Large intestine (tissue), 3 donors: ENCODE measurements at regions not wholly inside any gene's neighbourhood (a gene's known extent, or its start where the extent isn't known, plus 50 kb on each side); places are given as distances from the start of the nearest gene placed in this dataset.

Experiments
- DNase-seq, 2 donors: peaks; one replicate each; pipeline versions ENCODE4 v3.0.0 to v3.0.0-alpha.2; 2013
- H3K27ac ChIP-seq: one replicate; pipeline ENCODE4 v1.5.1; 2013; ENCODE audit warnings: low read length
- H3K27me3 ChIP-seq: 2 replicates; pipeline ENCODE4 v1.6.1; 2013; ENCODE audit warnings: low read length; ENCODE audit not compliant: control insufficient read depth, insufficient read depth
- H3K36me3 ChIP-seq: 2 replicates; pipeline ENCODE4 v1.6.1; 2013; ENCODE audit warnings: low read length; ENCODE audit not compliant: control insufficient read depth, insufficient read depth
- H3K4me1 ChIP-seq: one replicate; pipeline ENCODE4 v1.6.1; 2013; ENCODE audit warnings: low read length; ENCODE audit not compliant: control insufficient read depth, insufficient read depth
- H3K4me3 ChIP-seq: one replicate; pipeline ENCODE4 v1.5.1; 2013; ENCODE audit warnings: low read length
- H3K9me3 ChIP-seq: one replicate; pipeline ENCODE4 v1.6.1; 2013; ENCODE audit warnings: mild to moderate bottlenecking, low read depth, low read length, moderate library complexity; ENCODE audit not compliant: control insufficient read depth
- WGBS: methylation state at CpG from one replicate; pipeline ENCODE4 v1.1.5; 2013; ENCODE audit warnings: low lambda C conversion rate; ENCODE audit not compliant: insufficient coverage; 5-methylcytosine and 5-hydroxymethylcytosine counted together

GRCh38 chrX:10842646-10843045, 222.3 kb upstream of the MID1 start:
- H3K9me3 ChIP-seq: no peaks in the 10 kb centered on the region
- DNase-seq: no peak
- H3K27ac ChIP-seq: no peak overlapping the region
- WGBS: no CpG with 5 or more reads among the region's 4 CpGs
- H3K4me3 ChIP-seq: no peak overlapping the region
- no peaks in the 10 kb centered on the region for H3K4me1 ChIP-seq
- no peaks in the 10 kb centered on the region for H3K27me3 ChIP-seq
- no peaks in the 10 kb centered on the region for H3K36me3 ChIP-seq

GRCh38 chrX:10847333-10847732, 226.9 kb upstream of the MID1 start:
- no peak for DNase-seq
- H3K27ac ChIP-seq: no peak overlapping the region
- H3K36me3 ChIP-seq: no peaks in the 10 kb centered on the region
- H3K9me3 ChIP-seq: no peaks in the 10 kb centered on the region
- H3K27me3 ChIP-seq: no peaks in the 10 kb centered on the region
- H3K4me1 ChIP-seq: no peaks in the 10 kb centered on the region
- H3K4me3 ChIP-seq: no peak overlapping the region

GRCh38 chrX:10851809-10852208, 231.4 kb upstream of the MID1 start:
- Histone ChIP-seq H3K27ac (no peak overlapping the region), H3K9me3 (no peaks in the 10 kb centered on the region), H3K4me1 (no peaks in the 10 kb centered on the region), H3K4me3 (no peak overlapping the region), H3K36me3 (no peaks in the 10 kb centered on the region), H3K27me3 (no peaks in the 10 kb centered on the region)
- no peak for DNase-seq

- H3K4me3 ChIP-seq: no peak overlapping the region
- WGBS: no CpG with 5 or more reads among the region's 7 CpGs
- H3K27me3 ChIP-seq: no peaks in the 10 kb centered on the region
- H3K4me1 ChIP-seq: no peaks in the 10 kb centered on the region
- DNase-seq: no peak
- H3K9me3 ChIP-seq: no peaks in the 10 kb centered on the region
- no peaks in the 10 kb centered on the region for H3K36me3 ChIP-seq
- no peak overlapping the region for H3K27ac ChIP-seq
Observed at GRCh38 chrX:10854594-10854993, 234.2 kb upstream of the MID1 start.

- no peak overlapping the region for H3K4me3 ChIP-seq
- no peak overlapping the region for H3K27ac ChIP-seq
- WGBS: no CpG with 5 or more reads among the region's 2 CpGs
- no peak for DNase-seq
- no peaks in the 10 kb centered on the region for H3K4me1 ChIP-seq
- H3K9me3 ChIP-seq: no peaks in the 10 kb centered on the region
- H3K27me3 ChIP-seq: no peaks in the 10 kb centered on the region
- H3K36me3 ChIP-seq: no peaks in the 10 kb centered on the region
Observed at GRCh38 chrX:10855845-10856244, 235.5 kb upstream of the MID1 start.

GRCh38 chrX:10856797-10857196, 236.4 kb upstream of the MID1 start:
- no peaks in the 10 kb centered on the region for H3K9me3 ChIP-seq
- H3K27ac ChIP-seq: no peak overlapping the region
- no peaks in the 10 kb centered on the region for H3K36me3 ChIP-seq
- H3K4me3 ChIP-seq: no peak overlapping the region
- no peaks in the 10 kb centered on the region for H3K27me3 ChIP-seq
- no peak for DNase-seq
- WGBS: no CpG with 5 or more reads among the region's 7 CpGs
- no peaks in the 10 kb centered on the region for H3K4me1 ChIP-seq

GRCh38 chrX:10859353-10859752, 239.0 kb upstream of the MID1 start:
- WGBS: no CpG with 5 or more reads among the region's 3 CpGs
- Histone ChIP-seq H3K27me3 (no peaks in the 10 kb centered on the region), H3K4me3 (no peak overlapping the region), H3K9me3 (no peaks in the 10 kb centered on the region), H3K4me1 (no peaks in the 10 kb centered on the region), H3K36me3 (no peaks in the 10 kb centered on the region), H3K27ac (no peak overlapping the region)
- no peak for DNase-seq

- Histone ChIP-seq H3K36me3 (no peaks in the 10 kb centered on the region), H3K4me3 (no peak overlapping the region), H3K4me1 (no peaks in the 10 kb centered on the region), H3K9me3 (no peaks in the 10 kb centered on the region), H3K27me3 (no peaks in the 10 kb centered on the region), H3K27ac (no peak overlapping the region)
- peak in 1 of 2 donors; percentile 2 for DNase-seq
- WGBS: no CpG with 5 or more reads among the region's 1 CpG
Observed at GRCh38 chrX:10875995-10876394, 235.1 kb upstream of the HCCS start.

GRCh38 chrX:10882484-10882883, 228.6 kb upstream of the HCCS start:
- DNase-seq: no peak
- Histone ChIP-seq H3K27me3 (no peaks in the 10 kb centered on the region), H3K4me3 (no peak overlapping the region), H3K9me3 (no peaks in the 10 kb centered on the region), H3K36me3 (no peaks in the 10 kb centered on the region), H3K27ac (no peak overlapping the region), H3K4me1 (no peaks in the 10 kb centered on the region)
- no CpG with 5 or more reads among the region's 4 CpGs for WGBS

GRCh38 chrX:10884246-10884645, 226.9 kb upstream of the HCCS start:
- Histone ChIP-seq H3K4me3 (no peak overlapping the region), H3K27ac (no peak overlapping the region), H3K27me3 (no peaks in the 10 kb centered on the region), H3K4me1 (no peaks in the 10 kb centered on the region), H3K9me3 (no peaks in the 10 kb centered on the region), H3K36me3 (no peaks in the 10 kb centered on the region)
- DNase-seq: no peak
- WGBS: no CpG with 5 or more reads among the region's 2 CpGs

- H3K36me3 ChIP-seq: no peaks in the 10 kb centered on the region
- no peak for DNase-seq
- H3K27ac ChIP-seq: no peak overlapping the region
- no peak overlapping the region for H3K4me3 ChIP-seq
- no peaks in the 10 kb centered on the region for H3K27me3 ChIP-seq
- no peaks in the 10 kb centered on the region for H3K9me3 ChIP-seq
- no peaks in the 10 kb centered on the region for H3K4me1 ChIP-seq
- no CpG with 5 or more reads among the region's 1 CpG for WGBS
Observed at GRCh38 chrX:10892621-10893225, 218.4 kb upstream of the HCCS start.
